ENCODE measurements at regions not wholly inside any gene's neighbourhood (a gene's known extent, or its start where the extent isn't known, plus 50 kb on each side); places are given as distances from the start of the nearest gene placed in this dataset.
A peak's percentile ranks its signal among the peaks of the same experiment; 100 is the strongest.

GRCh38 chr10:128852902-128853301, 614.1 kb upstream of the MGMT start:
- H3K27me3 ChIP-seq = no peaks in the 10 kb centered on the region
- H3K9me3 ChIP-seq = no peaks in the 10 kb centered on the region
- no peak for DNase-seq
- H3K27ac ChIP-seq = no peak overlapping the region
- 92 to 96% (median 95%) methylated on average over 6 of the region's 6 CpGs for WGBS, 3 donors
- TF ChIP-seq EP300 (IDR thresholded peaks at IDR 0.05) (no peak), POLR2A (IDR thresholded peaks at IDR 0.05) (no peak), CTCF (IDR thresholded peaks at IDR 0.05) (no peak)
- H3K4me3 ChIP-seq = no peak overlapping the region
- intact Hi-C loops (cut with DNase I) = no loop called here
- H3K4me1 ChIP-seq (ENCODE audit: insufficient read depth) = peaks cover 2% of the 10 kb centered on the region
- H3K36me3 ChIP-seq = no peaks in the 10 kb centered on the region

- H3K27me3 ChIP-seq = no peaks in the 10 kb centered on the region
- peaks cover 2% of the 10 kb centered on the region for H3K4me1 ChIP-seq (ENCODE audit: insufficient read depth)
- no peak for DNase-seq
- H3K9me3 ChIP-seq = no peaks in the 10 kb centered on the region
- 93 to 97% (median 93%) methylated on average over 8 of the region's 8 CpGs for WGBS, 3 donors
- H3K36me3 ChIP-seq = no peaks in the 10 kb centered on the region
- TF ChIP-seq CTCF (IDR thresholded peaks at IDR 0.05) (no peak), EP300 (IDR thresholded peaks at IDR 0.05) (no peak), POLR2A (IDR thresholded peaks at IDR 0.05) (no peak)
- intact Hi-C loops (cut with DNase I) = no loop called here
- H3K4me3 ChIP-seq = no peak overlapping the region
- no peak overlapping the region for H3K27ac ChIP-seq
Observed at GRCh38 chr10:128853537-128853936, 613.5 kb upstream of the MGMT start.

- Histone ChIP-seq H3K4me3 (no peak overlapping the region), H3K27ac (no peak overlapping the region), H3K9me3 (no peaks in the 10 kb centered on the region), H3K27me3 (no peaks in the 10 kb centered on the region), H3K4me1 (ENCODE audit: insufficient read depth) (peaks cover 2% of the 10 kb centered on the region), H3K36me3 (no peaks in the 10 kb centered on the region)
- 50 to 94% (median 94%) methylated on average over 1 of the region's 1 CpG for WGBS, 3 donors
- no peak for TF ChIP-seq CTCF (IDR thresholded peaks at IDR 0.05)
- DNase-seq = no peak
- intact Hi-C loops (cut with DNase I) = no loop called here
Observed at GRCh38 chr10:128854204-128854603, 612.8 kb upstream of the MGMT start.

GRCh38 chr10:128854963-128855362, 612.1 kb upstream of the MGMT start:
- Histone ChIP-seq H3K9me3 (no peaks in the 10 kb centered on the region), H3K36me3 (no peaks in the 10 kb centered on the region), H3K4me3 (no peak overlapping the region), H3K4me1 (ENCODE audit: insufficient read depth) (peaks cover 2% of the 10 kb centered on the region), H3K27ac (no peak overlapping the region), H3K27me3 (no peaks in the 10 kb centered on the region)
- intact Hi-C loops (cut with DNase I) = no loop called here
- TF ChIP-seq EP300 (IDR thresholded peaks at IDR 0.05) (no peak), POLR2A (IDR thresholded peaks at IDR 0.05) (no peak), CTCF (IDR thresholded peaks at IDR 0.05) (no peak)
- peak; percentile 56 to 86 (median 66) for DNase-seq
- WGBS, 3 donors = 2 to 5% (median 3%) methylated on average over 5 of the region's 5 CpGs

Measured in ovary (tissue), 7 donors.